PC-3 (cell line): ENCODE measurements at regions not wholly inside any gene's neighbourhood (a gene's known extent, or its start where the extent isn't known, plus 50 kb on each side); places are given as distances from the start of the nearest gene placed in this dataset.

Experiments
- CTCF ChIP-seq: fragments of 300-600 bp; sonication (generic); conservative IDR thresholded peaks from 2 replicates; pipeline ENCODE4 v1.5.1; 2017; ENCODE audit warnings: antibody characterized with exemption, low read depth, mild to moderate bottlenecking, low read length
- EZH2 ChIP-seq: fragments of 300-600 bp; sonication (generic); IDR thresholded peaks from one replicate; pipeline ENCODE4 v1.6.1; 2017; ENCODE audit warnings: antibody characterized with exemption, mild to moderate bottlenecking, low read length; ENCODE audit not compliant: unreplicated experiment
- EZH2phosphoT487 ChIP-seq: fragments of 300-600 bp; sonication (generic); IDR thresholded peaks from 2 replicates; pipeline ENCODE4 v1.6.1; 2018; ENCODE audit warnings: mild to moderate bottlenecking, antibody characterized with exemption, low read length, borderline replicate concordance

- TF ChIP-seq EZH2 (no peak), CTCF (no peak), EZH2phosphoT487 (no peak)
These were observed 197.3 kb downstream of the MRPL39 start for GRCh38 chr21:25409978-25410377.
